ENCODE measurements at regions not wholly inside any gene's neighbourhood (a gene's known extent, or its start where the extent isn't known, plus 50 kb on each side); places are given as distances from the start of the nearest gene placed in this dataset.

GRCh38 chr7:53110425-53110824 is 75.0 kb downstream of the POM121L12 start:
- TF ChIP-seq CTCF (IDR thresholded peaks at IDR 0.05) (no peak), POLR2AphosphoS5 (IDR thresholded peaks at IDR 0.05) (no peak)
